ENCODE measurements at regions not wholly inside any gene's neighbourhood (a gene's known extent, or its start where the extent isn't known, plus 50 kb on each side); places are given as distances from the start of the nearest gene placed in this dataset.

GRCh38 chr7:26051021-26051420 lies 101.0 kb upstream of the NFE2L3 start:
- TF ChIP-seq CTCF (IDR thresholded peaks at IDR 0.05; ENCODE audit: poor library complexity, severe bottlenecking): no peak
- no peak for TF ChIP-seq REST (IDR thresholded peaks at IDR 0.05; ENCODE audit: borderline replicate concordance)
- TF ChIP-seq EP300 (conservative IDR thresholded peaks at IDR 0.05; ENCODE audit: poor library complexity, severe bottlenecking): no peak
- no peak for TF ChIP-seq POLR2AphosphoS5 (IDR thresholded peaks at IDR 0.05)

All from neural cell (in vitro differentiated cells).